ENCODE measurements at regions not wholly inside any gene's neighbourhood (a gene's known extent, or its start where the extent isn't known, plus 50 kb on each side); places are given as distances from the start of the nearest gene placed in this dataset.

- TF ChIP-seq CTCF (IDR thresholded peaks at IDR 0.05; ENCODE audit: control extremely low read depth in 1 of 3, insufficient read depth in 1 of 3, low read depth in 1 of 3, low read length in 3 of 3) = no peak
- TF ChIP-seq KDM5A (IDR thresholded peaks at IDR 0.05; ENCODE audit: low read length) = no peak
- no peak for TF ChIP-seq BACH1 (IDR thresholded peaks at IDR 0.05; ENCODE audit: low read length)
- no peak for TF ChIP-seq POLR2AphosphoS5 (IDR thresholded peaks at IDR 0.05; ENCODE audit: low read depth, low read length)
- TF ChIP-seq ZNF274 (IDR thresholded peaks at IDR 0.05; ENCODE audit: borderline replicate concordance, extremely low read depth, low read length) = no peak
- TF ChIP-seq POLR2A (IDR thresholded peaks at IDR 0.05; ENCODE audit: control extremely low read depth in 1 of 2, low read depth in 2 of 2, low read length in 2 of 2) = no peak
Measured at GRCh38 chr13:28582892-28583240, 76.1 kb upstream of the POMP start (continued).
